ENCODE measurements at regions not wholly inside any gene's neighbourhood (a gene's known extent, or its start where the extent isn't known, plus 50 kb on each side); places are given as distances from the start of the nearest gene placed in this dataset.

- TF ChIP-seq POLR2AphosphoS5 (IDR thresholded peaks at IDR 0.05) = no peak
- TF ChIP-seq CTCF (IDR thresholded peaks at IDR 0.05) = no peak
Measured at GRCh38 chr6:169324086-169324485, 70.4 kb upstream of the THBS2 start.

Measured in esophagus muscularis mucosa (tissue), 3 donors.